OCI-LY7 (cell line): ENCODE measurements at regions not wholly inside any gene's neighbourhood (a gene's known extent, or its start where the extent isn't known, plus 50 kb on each side); places are given as distances from the start of the nearest gene placed in this dataset.

Experiments
- BruUV-seq: library from RNA; stranded (reverse); fragments of 400-500 nt; replicated peaks from 2 replicates; lab custom pipeline; 2021; lab: Mats Ljungman, UMichigan
- CTCF ChIA-PET: fragments of 300-600 bp; sonication (Branson Sonifier 250); formaldehyde crosslinking; loops from one replicate; lab custom pipeline; 2022; ENCODE audit warnings: antibody characterized with exemption; ENCODE audit not compliant: unreplicated experiment; lab: Charles Lee
- POLR2A ChIA-PET: fragments of 300-600 bp; sonication (Branson Sonifier 250); formaldehyde crosslinking; loops from one replicate; lab custom pipeline; 2022; ENCODE audit warnings: antibody characterized with exemption; lab: Charles Lee
- DNase-seq: peaks from one replicate; pipeline ENCODE4 v3.0.0-alpha.2; 2015; ENCODE audit warnings: low spot score
- H2AFZ ChIP-seq: fragments of 200-600 bp; sonication (generic), shearing (Covaris generic); 2 replicates; pipeline ENCODE4 v1.6.1; 2014; ENCODE audit warnings: mild to moderate bottlenecking, antibody characterized with exemption, low read length, moderate library complexity
- H3K27ac ChIP-seq: fragments of 200-600 bp; sonication (generic); 2 replicates; pipeline ENCODE4 v1.5.1; 2014; ENCODE audit warnings: mixed run types, low read depth, mild to moderate bottlenecking, moderate library complexity, low read length, inconsistent platforms; ENCODE audit not compliant: poor library complexity, severe bottlenecking
- H3K36me3 ChIP-seq: fragments of 200-600 bp; sonication (generic); 2 replicates; pipeline ENCODE4 v1.6.1; 2014; ENCODE audit warnings: mild to moderate bottlenecking, antibody characterized with exemption, low read length, moderate library complexity, mixed read lengths; ENCODE audit not compliant: insufficient read depth
- H3K4me1 ChIP-seq: fragments of 200-600 bp; sonication (generic); 2 replicates; pipeline ENCODE4 v1.5.1; 2014; ENCODE audit warnings: mild to moderate bottlenecking, low read length; ENCODE audit not compliant: insufficient read depth, poor library complexity, severe bottlenecking
- H3K4me2 ChIP-seq: fragments of 200-600 bp; sonication (generic); 2 replicates; pipeline ENCODE4 v1.6.1; 2014; ENCODE audit warnings: mild to moderate bottlenecking, low read length
- H3K4me3 ChIP-seq: fragments of 200-600 bp; sonication (generic); 2 replicates; pipeline ENCODE4 v1.5.1; 2014; ENCODE audit warnings: mild to moderate bottlenecking, low read depth, low read length; ENCODE audit not compliant: poor library complexity, severe bottlenecking
- H3K79me2 ChIP-seq: fragments of 200-600 bp; sonication (generic); 2 replicates; pipeline ENCODE4 v1.6.1; 2016; ENCODE audit warnings: low read depth, mild to moderate bottlenecking, low read length, moderate library complexity, mixed read lengths; ENCODE audit not compliant: insufficient read depth
- H3K9me2 ChIP-seq: fragments of 200-600 bp; sonication (generic); 2 replicates; pipeline ENCODE4 v1.6.1; 2016; ENCODE audit warnings: mild to moderate bottlenecking, low read length, mixed read lengths; ENCODE audit not compliant: insufficient read depth
- H3K9me3 ChIP-seq: fragments of 200-600 bp; sonication (generic); 2 replicates; pipeline ENCODE4 v1.6.1; 2014; ENCODE audit warnings: mild to moderate bottlenecking, mixed run types, low read length, mixed read lengths
- H4K20me1 ChIP-seq: fragments of 200-600 bp; sonication (generic); 2 replicates; pipeline ENCODE4 v1.6.1; 2014; ENCODE audit warnings: mild to moderate bottlenecking, antibody characterized with exemption, low read length, moderate library complexity, mixed read lengths; ENCODE audit not compliant: insufficient read depth
- EZH2phosphoT487 ChIP-seq: fragments of 200-600 bp; sonication (generic); IDR thresholded peaks from 2 replicates; pipeline ENCODE4 v1.6.1; 2018; ENCODE audit warnings: low read depth, borderline replicate concordance, mild to moderate bottlenecking, mixed run types, antibody characterized with exemption, low read length, moderate library complexity, mixed read lengths
- intact Hi-C: fragments of 100-400 bp; cut with micrococcal nuclease; formaldehyde crosslinking; loops from one replicate; pipeline ENCODE4 v1.10.0; 2022; ENCODE audit not compliant: unreplicated experiment
- TF ChIP-seq, protein P1 (sequence below): fragments of 200-600 bp; sonication (generic); conservative IDR thresholded peaks from 2 replicates; pipeline ENCODE4 v1.5.1; 2014; ENCODE audit warnings: mild to moderate bottlenecking, antibody characterized with exemption, low read length, moderate library complexity, mixed read lengths

GRCh38 chr11:130615561-130615960 lies 167.1 kb downstream of the ADAMTS15 start:
- Histone ChIP-seq H4K20me1 (no peaks in the 10 kb centered on the region), H3K27ac (no peak overlapping the region), H3K79me2 (no peaks in the 10 kb centered on the region), H2AFZ (no peak overlapping the region), H3K9me2 (no peaks in the 10 kb centered on the region; the same call in 1 of the 2 replicates), H3K4me3 (no peak overlapping the region), H3K36me3 (no peaks in the 10 kb centered on the region), H3K4me1 (no peaks in the 10 kb centered on the region), H3K4me2 (no peak overlapping the region), H3K9me3 (no peaks in the 10 kb centered on the region)
- intact Hi-C loops, result no loop called here
- BruUV-seq, result no TSS peak
- DNase-seq, result no peak
- POLR2A ChIA-PET, result no interaction called here
- no peak for TF ChIP-seq EZH2phosphoT487
- TF ChIP-seq, protein P1, sequence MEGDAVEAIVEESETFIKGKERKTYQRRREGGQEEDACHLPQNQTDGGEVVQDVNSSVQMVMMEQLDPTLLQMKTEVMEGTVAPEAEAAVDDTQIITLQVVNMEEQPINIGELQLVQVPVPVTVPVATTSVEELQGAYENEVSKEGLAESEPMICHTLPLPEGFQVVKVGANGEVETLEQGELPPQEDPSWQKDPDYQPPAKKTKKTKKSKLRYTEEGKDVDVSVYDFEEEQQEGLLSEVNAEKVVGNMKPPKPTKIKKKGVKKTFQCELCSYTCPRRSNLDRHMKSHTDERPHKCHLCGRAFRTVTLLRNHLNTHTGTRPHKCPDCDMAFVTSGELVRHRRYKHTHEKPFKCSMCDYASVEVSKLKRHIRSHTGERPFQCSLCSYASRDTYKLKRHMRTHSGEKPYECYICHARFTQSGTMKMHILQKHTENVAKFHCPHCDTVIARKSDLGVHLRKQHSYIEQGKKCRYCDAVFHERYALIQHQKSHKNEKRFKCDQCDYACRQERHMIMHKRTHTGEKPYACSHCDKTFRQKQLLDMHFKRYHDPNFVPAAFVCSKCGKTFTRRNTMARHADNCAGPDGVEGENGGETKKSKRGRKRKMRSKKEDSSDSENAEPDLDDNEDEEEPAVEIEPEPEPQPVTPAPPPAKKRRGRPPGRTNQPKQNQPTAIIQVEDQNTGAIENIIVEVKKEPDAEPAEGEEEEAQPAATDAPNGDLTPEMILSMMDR, result no peak
- CTCF ChIA-PET, result no interaction called here

- no peaks in the 10 kb centered on the region; the same call in 1 of the 2 replicates for H3K9me2 ChIP-seq
- no peaks in the 10 kb centered on the region for H3K4me1 ChIP-seq
- no peak overlapping the region for H3K27ac ChIP-seq
- H3K4me2 ChIP-seq, result no peak overlapping the region
- no peak overlapping the region for H3K4me3 ChIP-seq
- H2AFZ ChIP-seq, result no peak overlapping the region
- no peaks in the 10 kb centered on the region for H3K79me2 ChIP-seq
- ChIA-PET CTCF (no interaction called here), POLR2A (no interaction called here)
- no peak for TF ChIP-seq EZH2phosphoT487
- TF ChIP-seq, protein P1, result no peak
- no peak for DNase-seq
- no peaks in the 10 kb centered on the region for H4K20me1 ChIP-seq
- no peaks in the 10 kb centered on the region for H3K9me3 ChIP-seq
- H3K36me3 ChIP-seq, result no peaks in the 10 kb centered on the region
- intact Hi-C loops, result no loop called here
- no TSS peak for BruUV-seq
Measured at GRCh38 chr11:130616573-130616972, 168.1 kb downstream of the ADAMTS15 start.

DNA sequence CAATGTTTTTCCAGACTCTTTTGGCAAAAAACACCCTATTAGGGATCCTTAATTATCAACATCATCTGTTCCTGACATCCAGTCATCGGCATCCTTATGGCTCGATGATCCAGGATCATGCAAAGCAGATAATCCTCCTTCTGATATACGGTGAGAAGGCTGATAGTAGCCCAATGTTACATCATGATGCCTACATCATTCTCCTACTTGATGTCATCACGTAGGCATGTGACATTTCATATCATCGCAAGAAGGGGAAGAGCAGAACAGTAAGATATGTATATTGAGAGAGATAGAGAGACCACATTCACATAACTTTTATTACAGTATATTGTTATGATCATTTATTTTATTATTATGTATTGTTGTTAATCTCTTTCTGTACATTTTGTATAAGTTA lies 168.6 kb downstream of the ADAMTS15 start:
- no peaks in the 10 kb centered on the region; the same call in 1 of the 2 replicates for H3K9me2 ChIP-seq
- H3K4me3 ChIP-seq, result no peak overlapping the region
- H3K79me2 ChIP-seq, result no peaks in the 10 kb centered on the region
- H3K9me3 ChIP-seq, result no peaks in the 10 kb centered on the region
- no peak overlapping the region for H3K4me2 ChIP-seq
- DNase-seq, result no peak
- intact Hi-C loops, result no loop called here
- no peak overlapping the region for H2AFZ ChIP-seq
- no peaks in the 10 kb centered on the region for H4K20me1 ChIP-seq
- H3K4me1 ChIP-seq, result no peaks in the 10 kb centered on the region
- H3K36me3 ChIP-seq, result no peaks in the 10 kb centered on the region
- TF ChIP-seq EZH2phosphoT487, result no peak
- TF ChIP-seq, protein P1, result no peak
- ChIA-PET POLR2A (no interaction called here), CTCF (no interaction called here)
- no TSS peak for BruUV-seq
- H3K27ac ChIP-seq, result no peak overlapping the region
